ENCODE measurements at regions not wholly inside any gene's neighbourhood (a gene's known extent, or its start where the extent isn't known, plus 50 kb on each side); places are given as distances from the start of the nearest gene placed in this dataset.

DNA sequence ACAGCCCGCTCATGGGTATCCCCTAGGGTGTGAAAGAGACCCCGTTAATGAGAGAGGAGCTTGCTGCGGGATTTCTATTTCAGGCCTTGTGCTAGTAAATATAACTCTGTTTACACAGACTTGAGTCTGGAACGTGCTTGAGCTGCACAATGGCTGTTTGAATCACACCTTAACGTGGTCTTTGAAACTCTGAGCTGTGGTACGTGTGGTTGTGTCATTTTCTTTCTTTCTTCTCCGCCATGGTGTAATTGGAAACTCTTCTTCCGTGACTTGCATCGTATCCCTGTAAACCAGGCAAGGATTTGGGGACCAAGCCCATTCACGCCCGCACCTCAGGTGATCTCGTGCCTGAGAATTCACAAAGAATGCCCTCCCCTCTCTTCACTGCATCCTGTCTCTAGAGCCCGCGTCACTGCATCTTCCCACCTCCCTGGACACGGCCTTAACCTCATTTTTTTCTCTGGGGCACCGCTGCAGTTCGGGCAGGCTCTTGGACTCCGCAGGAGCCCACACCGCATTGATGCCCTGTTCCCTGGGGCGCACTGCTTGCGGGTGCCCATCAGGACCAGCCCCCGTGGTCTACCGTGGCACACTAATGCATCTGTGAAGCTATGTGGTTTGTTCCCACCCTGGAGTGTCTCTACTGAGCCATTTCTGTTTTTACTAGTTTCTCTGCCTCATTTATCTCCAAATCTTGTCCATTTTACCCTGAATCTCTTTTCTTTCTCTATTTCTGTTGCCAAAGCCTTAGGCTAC lies 78.4 kb upstream of the PARP11 start:
- Mint-ChIP-seq H3K4me3 (peak overlapping the region; percentile 4), H3K36me3 (ENCODE audit: low read depth) (peaks cover 11% of the 10 kb centered on the region), H3K4me1 (peaks cover 64% of the 10 kb centered on the region), H3K9me3 (ENCODE audit: low read depth) (peaks cover 5% of the 10 kb centered on the region), H3K27ac (peak overlapping the region; percentile 89), H3K27me3 (no peaks in the 10 kb centered on the region)
- POLR2A ChIA-PET = no interaction called here
- no peak for DNase-seq
- intact Hi-C loops (cut with DNase I, micrococcal nuclease) = loop anchor here in 1 of 2 experiments (2.0 to 5.0 kb wide), 2 partner anchors 25 to 44 kb away; no protein-coding TSS in a partner anchor
- peak; percentile 18 for ATAC-seq
- CTCF ChIA-PET = interaction anchor here (1.0 to 2.2 kb wide), 5 partner anchors 9 to 342 kb away, joined by 3 to 5 read pairs (median 3); no protein-coding TSS in a partner anchor

- ATAC-seq (peak; percentile 61), DNase-seq (no peak)
- Mint-ChIP-seq H3K27ac (peak overlapping the region; percentile 89), H3K4me3 (peak overlapping the region; percentile 3), H3K27me3 (no peaks in the 10 kb centered on the region), H3K9me3 (ENCODE audit: low read depth) (peaks cover 5% of the 10 kb centered on the region), H3K36me3 (ENCODE audit: low read depth) (peaks cover 11% of the 10 kb centered on the region), H3K4me1 (peaks cover 70% of the 10 kb centered on the region)
- intact Hi-C loops (cut with DNase I, micrococcal nuclease) = loop anchor here in 1 of 2 experiments (2.0 to 5.0 kb wide), 2 partner anchors 26 to 44 kb away; no protein-coding TSS in a partner anchor
- POLR2A ChIA-PET = no interaction called here
- CTCF ChIA-PET = interaction anchor here (1.0 to 2.2 kb wide), 6 partner anchors 9 to 343 kb away, joined by 3 to 5 read pairs (median 4); no protein-coding TSS in a partner anchor
Observed at GRCh38 chr12:3950714-3951320, 77.6 kb upstream of the PARP11 start.

DNA sequence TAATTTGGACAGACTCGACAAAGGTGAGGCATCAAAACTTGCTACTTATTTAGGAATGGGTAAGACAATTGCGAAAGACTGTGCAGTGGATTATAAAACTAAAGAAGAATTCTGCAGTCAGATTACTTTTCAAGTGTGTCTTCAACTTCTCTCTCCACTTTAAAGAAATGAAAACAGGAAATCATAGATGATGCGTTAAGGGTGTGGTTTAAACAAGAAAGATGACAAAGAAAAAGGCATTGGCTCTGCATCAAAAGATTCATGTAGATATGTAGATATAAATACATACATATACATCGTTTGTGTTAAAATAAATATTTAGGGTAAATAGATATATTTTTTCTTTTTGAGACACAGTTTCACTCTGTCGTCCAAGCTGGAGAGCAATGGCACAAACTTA lies 74.6 kb upstream of the PARP11 start:
- DNase-seq (no peak), ATAC-seq (peak; percentile 52)
- peaks cover 5% of the 10 kb centered on the region for H3K9me3 Mint-ChIP-seq (ENCODE audit: low read depth)
- H3K4me3 Mint-ChIP-seq = peak overlapping the region; percentile 25
- peak overlapping the region; percentile 84 for H3K27ac Mint-ChIP-seq
- peaks cover 60% of the 10 kb centered on the region for H3K4me1 Mint-ChIP-seq
- ChIA-PET CTCF (interaction anchor here (1.4 to 2.5 kb wide), 2 partner anchors 15 to 44 kb away, joined by 3 to 10 read pairs; no protein-coding TSS in a partner anchor), POLR2A (no interaction called here)
- intact Hi-C loops (cut with DNase I, micrococcal nuclease) = no loop called here
- no peaks in the 10 kb centered on the region for H3K27me3 Mint-ChIP-seq
- H3K36me3 Mint-ChIP-seq (ENCODE audit: low read depth) = peaks cover 11% of the 10 kb centered on the region

DNA sequence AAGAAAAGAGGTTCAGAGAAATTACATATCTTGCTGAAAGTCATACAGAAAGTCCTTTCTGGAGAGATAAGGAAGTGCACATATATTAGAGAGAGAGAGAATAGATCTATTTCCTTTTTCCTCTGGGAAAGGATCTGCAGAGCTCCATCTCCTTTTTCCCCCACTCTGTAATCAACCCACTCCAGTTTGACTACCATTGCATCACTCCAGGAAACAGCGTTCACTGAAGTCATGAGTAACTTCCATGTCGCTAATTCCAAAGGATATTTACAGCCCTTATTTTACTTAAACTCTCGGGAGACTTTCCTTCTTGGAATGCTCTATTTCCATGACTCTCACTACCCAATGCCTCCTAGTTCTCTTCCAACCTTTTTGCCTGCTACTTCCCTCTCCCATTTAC lies 72.5 kb upstream of the PARP11 start:
- intact Hi-C loops (cut with DNase I, micrococcal nuclease) = no loop called here
- POLR2A ChIA-PET = no interaction called here
- Mint-ChIP-seq H3K27me3 (no peaks in the 10 kb centered on the region), H3K27ac (no peak overlapping the region), H3K9me3 (ENCODE audit: low read depth) (peaks cover 5% of the 10 kb centered on the region), H3K4me1 (peaks cover 46% of the 10 kb centered on the region), H3K36me3 (ENCODE audit: low read depth) (peaks cover 7% of the 10 kb centered on the region), H3K4me3 (no peak overlapping the region)
- CTCF ChIA-PET = interaction anchor here (1.0 kb wide), 1 partner anchor 16 kb away, joined by 3 read pairs; no protein-coding TSS in a partner anchor
- no peak for DNase-seq
- no peak for ATAC-seq

DNA sequence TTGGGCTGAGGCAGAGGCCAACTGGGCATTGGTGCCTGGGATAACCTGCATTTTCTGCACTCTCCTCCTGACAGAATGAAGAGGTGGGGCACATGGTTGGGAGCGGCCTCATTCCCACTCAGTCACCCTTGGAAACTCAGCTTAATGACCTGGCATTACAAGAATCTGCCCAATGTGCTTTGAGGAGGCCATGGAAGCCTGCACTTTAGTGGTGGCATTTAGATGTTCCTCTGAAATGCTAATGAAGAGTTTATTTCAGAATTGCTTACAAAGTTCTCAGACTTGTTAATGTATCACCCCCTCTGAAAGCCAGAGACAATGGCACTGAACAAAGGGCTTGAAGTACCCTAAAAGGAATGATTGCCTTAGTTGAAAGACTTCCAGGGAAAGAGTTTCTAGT lies 71.4 kb upstream of the PARP11 start:
- H3K27ac Mint-ChIP-seq = no peak overlapping the region
- CTCF ChIA-PET = interaction anchor here (1.0 kb wide), 2 partner anchors 17 kb away, joined by 3 read pairs; no protein-coding TSS in a partner anchor
- peaks cover 4% of the 10 kb centered on the region for H3K9me3 Mint-ChIP-seq (ENCODE audit: low read depth)
- intact Hi-C loops (cut with DNase I, micrococcal nuclease) = no loop called here
- POLR2A ChIA-PET = no interaction called here
- no peak overlapping the region for H3K4me3 Mint-ChIP-seq
- peaks cover 36% of the 10 kb centered on the region for H3K4me1 Mint-ChIP-seq
- DNase-seq = no peak
- no peaks in the 10 kb centered on the region for H3K27me3 Mint-ChIP-seq
- peaks cover 7% of the 10 kb centered on the region for H3K36me3 Mint-ChIP-seq (ENCODE audit: low read depth)
- ATAC-seq = no peak

DNA sequence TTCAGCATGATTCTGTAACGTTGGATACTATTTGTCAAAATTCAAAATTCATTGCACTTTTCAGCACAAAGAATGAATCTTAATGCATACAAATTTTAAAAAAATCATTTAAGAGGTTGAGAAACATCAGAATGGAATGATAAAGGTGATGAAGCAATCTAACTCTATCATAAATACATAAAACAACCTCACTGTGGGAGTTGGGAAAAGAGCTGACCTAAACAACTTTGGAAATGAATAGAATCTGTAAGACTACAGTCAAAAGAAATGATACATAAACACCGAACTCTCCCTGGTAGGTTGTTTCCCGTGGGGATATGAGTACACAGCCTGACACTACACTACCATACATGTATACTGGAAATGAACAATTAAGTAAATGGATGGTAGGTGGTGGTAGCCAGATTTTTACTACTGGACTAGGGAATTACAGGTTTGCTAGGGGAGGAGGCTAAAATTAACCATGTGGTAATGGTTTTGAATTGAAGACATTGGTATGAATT lies 64.9 kb upstream of the PARP11 start:
- H3K9me3 Mint-ChIP-seq (ENCODE audit: low read depth) = no peaks in the 10 kb centered on the region
- no peak overlapping the region for H3K27ac Mint-ChIP-seq
- POLR2A ChIA-PET = no interaction called here
- DNase-seq (no peak), ATAC-seq (peak; percentile 34)
- CTCF ChIA-PET = interaction anchor here (1.6 kb wide), 1 partner anchor 13 kb away, joined by 5 read pairs; no protein-coding TSS in a partner anchor
- intact Hi-C loops (cut with DNase I, micrococcal nuclease) = no loop called here
- peaks cover 31% of the 10 kb centered on the region for H3K4me1 Mint-ChIP-seq
- no peaks in the 10 kb centered on the region for H3K27me3 Mint-ChIP-seq
- no peaks in the 10 kb centered on the region for H3K36me3 Mint-ChIP-seq (ENCODE audit: low read depth)
- no peak overlapping the region for H3K4me3 Mint-ChIP-seq

DNA sequence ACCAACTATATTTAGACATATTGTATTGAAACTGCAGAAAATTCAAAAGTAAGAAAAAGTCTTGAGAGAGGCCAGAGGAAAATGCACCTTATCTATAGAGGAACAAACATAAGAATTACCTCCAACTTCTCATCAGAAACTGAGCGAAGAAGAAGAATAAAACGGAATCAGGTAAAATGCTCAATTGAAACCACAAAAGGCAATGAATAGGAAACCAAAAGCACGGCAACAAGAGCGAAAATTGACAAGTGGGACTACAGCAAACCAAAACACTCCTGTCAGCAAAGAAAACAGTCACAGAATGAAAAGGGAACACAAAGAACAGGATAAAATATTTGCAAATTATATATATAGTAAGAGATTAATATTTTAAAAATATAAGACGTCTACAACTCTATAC lies 61.9 kb upstream of the PARP11 start:
- Mint-ChIP-seq H3K4me1 (peaks cover 55% of the 10 kb centered on the region), H3K27me3 (no peaks in the 10 kb centered on the region), H3K36me3 (ENCODE audit: low read depth) (no peaks in the 10 kb centered on the region), H3K9me3 (ENCODE audit: low read depth) (no peaks in the 10 kb centered on the region), H3K4me3 (peak overlapping the region; percentile 56), H3K27ac (peak overlapping the region; percentile 80)
- ChIA-PET POLR2A (no interaction called here), CTCF (interaction anchor here (0.9 to 1.8 kb wide), 3 partner anchors 36 to 121 kb away, joined by 3 to 6 read pairs (median 3); no protein-coding TSS in a partner anchor)
- DNase-seq (no peak), ATAC-seq (peak; percentile 31)
- intact Hi-C loops (cut with DNase I, micrococcal nuclease) = no loop called here

DNA sequence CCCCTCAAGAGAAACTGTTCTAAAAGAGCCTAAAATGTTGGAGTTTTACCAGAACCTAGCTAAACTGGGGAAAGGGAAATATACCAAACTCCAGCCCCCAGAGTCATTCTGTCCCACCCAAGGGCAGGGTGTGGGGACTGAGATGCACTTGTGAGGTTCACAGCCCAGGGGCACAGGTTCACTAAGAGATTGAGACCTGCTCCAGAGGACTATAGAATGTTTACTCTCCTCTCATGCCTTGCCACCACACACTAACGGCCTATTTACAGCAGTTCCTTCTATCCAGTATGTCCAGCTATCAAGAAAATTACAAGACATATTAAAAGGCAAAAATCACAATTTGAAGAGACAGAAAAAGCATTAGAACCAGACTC lies 60.6 kb upstream of the PARP11 start:
- Mint-ChIP-seq H3K27me3 (no peaks in the 10 kb centered on the region), H3K9me3 (ENCODE audit: low read depth) (no peaks in the 10 kb centered on the region), H3K27ac (peak overlapping the region; percentile 81), H3K36me3 (ENCODE audit: low read depth) (no peaks in the 10 kb centered on the region), H3K4me1 (peaks cover 65% of the 10 kb centered on the region), H3K4me3 (peak overlapping the region; percentile 56)
- ATAC-seq = peak; percentile 21
- ChIA-PET POLR2A (interaction anchor here (0.6 to 1.2 kb wide), 3 partner anchors 25 to 832 kb away, joined by 3 to 5 read pairs (median 4); no protein-coding TSS in a partner anchor), CTCF (interaction anchor here (0.7 to 1.8 kb wide), 8 partner anchors 15 to 65 kb away, joined by 3 to 6 read pairs (median 3); no protein-coding TSS in a partner anchor)
- intact Hi-C loops (cut with DNase I, micrococcal nuclease) = no loop called here
- no peak for DNase-seq

DNA sequence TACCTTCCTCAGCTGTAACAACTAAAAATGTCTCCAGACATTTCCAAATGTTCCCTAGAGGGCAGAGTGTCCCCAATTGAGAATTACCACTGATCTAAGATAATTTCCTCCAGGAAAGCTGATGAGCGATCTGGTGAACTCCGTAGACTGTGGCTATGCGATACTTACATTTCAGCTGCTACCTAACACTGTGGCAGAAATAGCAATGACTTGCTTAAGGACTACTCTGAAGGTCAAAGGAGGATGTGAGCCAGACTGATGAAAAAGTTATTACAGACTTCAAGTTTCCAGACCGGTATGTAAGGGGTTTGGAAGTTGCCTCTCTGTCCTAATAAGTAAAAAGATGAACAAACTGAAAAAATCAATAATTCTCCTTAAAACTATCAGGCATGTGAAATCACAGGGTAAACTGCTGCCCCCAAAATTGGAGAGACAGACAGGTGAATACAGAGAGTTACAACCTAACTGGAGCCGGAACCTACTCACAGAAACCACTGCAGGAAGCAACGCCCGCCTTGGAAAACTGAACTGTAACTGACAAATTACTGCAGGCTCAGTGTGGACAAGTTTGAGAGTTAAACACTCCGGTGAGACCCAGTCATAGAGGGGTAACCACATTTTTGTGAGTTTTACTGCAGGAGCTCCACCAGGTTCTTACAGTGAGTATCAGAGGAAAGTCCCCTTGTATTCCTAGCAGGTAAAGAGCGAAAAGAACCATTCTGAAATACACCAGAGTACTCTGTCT lies 60.0 kb upstream of the PARP11 start:
- Mint-ChIP-seq H3K4me1 (peaks cover 63% of the 10 kb centered on the region), H3K4me3 (peak overlapping the region; percentile 56), H3K36me3 (ENCODE audit: low read depth) (no peaks in the 10 kb centered on the region), H3K27ac (peak overlapping the region; percentile 81), H3K9me3 (ENCODE audit: low read depth) (no peaks in the 10 kb centered on the region), H3K27me3 (no peaks in the 10 kb centered on the region)
- POLR2A ChIA-PET = interaction anchor here (0.6 to 1.2 kb wide), 2 partner anchors 24 to 92 kb away, joined by 4 to 5 read pairs; no protein-coding TSS in a partner anchor
- CTCF ChIA-PET = interaction anchor here (0.7 to 1.8 kb wide), 8 partner anchors 19 to 65 kb away, joined by 3 to 6 read pairs (median 3); no protein-coding TSS in a partner anchor
- intact Hi-C loops (cut with DNase I, micrococcal nuclease) = no loop called here
- peak; percentile 79 for ATAC-seq
- DNase-seq = peak; percentile 43

- ChIA-PET POLR2A (no interaction called here), CTCF (interaction anchor here (0.9 kb wide), 1 partner anchor 826 kb away, joined by 3 read pairs; no protein-coding TSS in a partner anchor)
- Mint-ChIP-seq H3K9me3 (ENCODE audit: low read depth) (no peaks in the 10 kb centered on the region), H3K27ac (no peak overlapping the region), H3K36me3 (ENCODE audit: low read depth) (no peaks in the 10 kb centered on the region), H3K4me3 (no peak overlapping the region), H3K27me3 (no peaks in the 10 kb centered on the region), H3K4me1 (peaks cover 62% of the 10 kb centered on the region)
- DNase-seq = no peak
- ATAC-seq = no peak
- intact Hi-C loops (cut with DNase I, micrococcal nuclease) = no loop called here
Observed at GRCh38 chr12:3931776-3932175, 58.6 kb upstream of the PARP11 start.

- ATAC-seq = no peak
- peaks cover 62% of the 10 kb centered on the region for H3K4me1 Mint-ChIP-seq
- H3K27me3 Mint-ChIP-seq = no peaks in the 10 kb centered on the region
Observed at GRCh38 chr12:3931206-3931605, 58.0 kb upstream of the PARP11 start.

More at GRCh38 chr12:3931206-3931605, 58.0 kb upstream of the PARP11 start:
- intact Hi-C loops (cut with DNase I, micrococcal nuclease) = no loop called here
- POLR2A ChIA-PET = no interaction called here
- no peak overlapping the region for H3K27ac Mint-ChIP-seq
- no peaks in the 10 kb centered on the region for H3K36me3 Mint-ChIP-seq (ENCODE audit: low read depth)
- no peak overlapping the region for H3K4me3 Mint-ChIP-seq
- DNase-seq = no peak
- H3K9me3 Mint-ChIP-seq (ENCODE audit: low read depth) = no peaks in the 10 kb centered on the region
- CTCF ChIA-PET = interaction anchor here (1.3 kb wide), 1 partner anchor 8 kb away, joined by 4 read pairs; no protein-coding TSS in a partner anchor
